ENCODE measurements at regions not wholly inside any gene's neighbourhood (a gene's known extent, or its start where the extent isn't known, plus 50 kb on each side); places are given as distances from the start of the nearest gene placed in this dataset.

DNA sequence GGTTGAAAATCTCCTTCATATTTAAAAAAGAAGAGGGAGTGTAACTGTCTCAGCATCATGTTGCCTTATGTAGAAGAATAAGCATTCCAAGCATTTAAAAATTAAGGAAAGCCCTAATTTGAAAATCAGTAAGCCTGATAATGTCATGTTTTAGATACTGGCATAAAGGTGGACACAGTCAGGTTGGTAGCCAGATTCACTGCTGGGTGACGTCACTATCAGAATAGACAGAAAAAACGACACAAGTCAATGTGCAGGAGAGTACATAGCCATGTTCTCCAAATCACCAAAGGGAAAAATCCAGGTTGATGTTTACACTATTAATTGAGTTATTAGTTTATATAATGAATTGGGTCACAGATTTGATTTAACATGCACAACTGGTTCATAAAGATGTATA is 50.8 kb upstream of the POU3F2 start:
- Histone ChIP-seq H3K4me1 (ENCODE audit: control insufficient read depth, insufficient read depth, low read length) (no peaks in the 10 kb centered on the region), H3K27ac (ENCODE audit: low read length) (no peak overlapping the region), H3K27me3 (ENCODE audit: control insufficient read depth, insufficient read depth, low read length) (no peaks in the 10 kb centered on the region), H3K4me3 (ENCODE audit: low read length) (no peak overlapping the region), H3K36me3 (ENCODE audit: control insufficient read depth, insufficient read depth, low read length) (no peaks in the 10 kb centered on the region), H3K9me3 (replicated peaks; ENCODE audit: control insufficient read depth, low read depth, low read length) (no peaks in the 10 kb centered on the region)
- DNase-seq, result no peak
- WGBS (ENCODE audit: insufficient coverage), result no CpG with 5 or more reads among the region's 2 CpGs

Measured in muscle of leg (tissue), 3 donors.